CD14-positive monocyte (primary cell): ENCODE measurements at regions not wholly inside any gene's neighbourhood (a gene's known extent, or its start where the extent isn't known, plus 50 kb on each side); places are given as distances from the start of the nearest gene placed in this dataset.

Experiments
- DNase-seq, 3 donors: peaks; one replicate each; pipeline ENCODE4 v3.0.0-alpha.2; 2011 to 2022
- H2AFZ ChIP-seq: 2 replicates; pipeline ENCODE4 v1.6.0; 2012; ENCODE audit warnings: mild to moderate bottlenecking, low read depth, low read length, inconsistent platforms; ENCODE audit not compliant: insufficient read depth, poor library complexity, severe bottlenecking
- H3K27ac ChIP-seq, 2 donors: 1 replicate in 1 of 2; 2 replicates in 1 of 2; pipeline ENCODE4 v1.5.1; 2012 to 2013; ENCODE audit warnings: low read length in 2 of 2, control low read depth in 1 of 2, inconsistent platforms in 1 of 2, low read depth in 1 of 2, mild to moderate bottlenecking in 1 of 2
- H3K27me3 ChIP-seq, 2 donors: one replicate each; pipeline versions ENCODE4 v1.6.0 to v1.6.1; 2011 to 2013; ENCODE audit warnings: low read length in 2 of 2; ENCODE audit not compliant: control insufficient read depth in 2 of 2, insufficient read depth in 2 of 2
- H3K36me3 ChIP-seq, 2 donors: replicated peaks in 1 of 2; 1 replicate in 1 of 2; 2 replicates in 1 of 2; pipeline versions ENCODE4 v1.5.1 to v1.6.1; 2012 to 2013; ENCODE audit warnings: low read length in 2 of 2, control low read depth in 1 of 2, inconsistent platforms in 1 of 2, mild to moderate bottlenecking in 1 of 2; ENCODE audit not compliant: insufficient read depth in 2 of 2, control insufficient read depth in 1 of 2
- H3K4me1 ChIP-seq, 2 donors: 1 replicate in 1 of 2; 2 replicates in 1 of 2; pipeline versions ENCODE4 v1.5.1 to v1.6.1; 2012 to 2013; ENCODE audit warnings: low read length in 2 of 2, control low read depth in 1 of 2, inconsistent platforms in 1 of 2, mild to moderate bottlenecking in 1 of 2, moderate library complexity in 1 of 2; ENCODE audit not compliant: insufficient read depth in 2 of 2, control insufficient read depth in 1 of 2
- H3K4me2 ChIP-seq: replicated peaks from 2 replicates; pipeline ENCODE3; 2012; ENCODE audit warnings: low read length, moderate library complexity, mild to moderate bottlenecking; ENCODE audit not compliant: poor library complexity, severe bottlenecking; ENCODE audit errors: extremely low read depth
- H3K4me3 ChIP-seq, 3 experiments: fragments of 200-600 bp in 1 of 3; sonication (generic) in 1 of 3; replicated peaks in 1 of 3; 1 replicate in 2 of 3; 2 replicates in 1 of 3; pipeline ENCODE4 v1.5.1; 2011 to 2013; ENCODE audit warnings: low read length in 3 of 3, mild to moderate bottlenecking in 3 of 3, control low read depth in 2 of 3, low read depth in 2 of 3, inconsistent platforms in 1 of 3, moderate library complexity in 1 of 3
- H3K79me2 ChIP-seq: 2 replicates; pipeline ENCODE4 v1.6.0; 2012; ENCODE audit warnings: mild to moderate bottlenecking, control low read depth, inconsistent platforms, low read length, moderate library complexity; ENCODE audit not compliant: insufficient read depth
- H3K9ac ChIP-seq: 2 replicates; pipeline ENCODE4 v1.6.0; 2017; ENCODE audit warnings: low read length, mild to moderate bottlenecking; ENCODE audit not compliant: insufficient read depth, poor library complexity, severe bottlenecking
- H3K9me3 ChIP-seq, 2 donors: replicated peaks in 1 of 2; 1 replicate in 1 of 2; 2 replicates in 1 of 2; pipeline versions ENCODE4 v1.5.1 to v1.6.1; 2012 to 2013; ENCODE audit warnings: low read length in 2 of 2, control low read depth in 1 of 2; ENCODE audit not compliant: control insufficient read depth in 1 of 2, insufficient read depth in 1 of 2
- H4K20me1 ChIP-seq: 2 replicates; pipeline ENCODE4 v1.6.0; 2012; ENCODE audit warnings: mild to moderate bottlenecking, low read length, control low read depth, moderate library complexity; ENCODE audit not compliant: insufficient read depth
- H3K27ac Mint-ChIP-seq, 7 donors: one replicate each; pipeline ENCODE4 v1.8.0; 2020; ENCODE audit warnings: mild to moderate bottlenecking in 7 of 7, mixed read lengths in 7 of 7, moderate library complexity in 6 of 7, inconsistent platforms in 2 of 7
- H3K27me3 Mint-ChIP-seq, 3 donors: one replicate each; pipeline ENCODE4 v1.8.0; 2021 to 2022; ENCODE audit warnings: low read depth in 3 of 3, mild to moderate bottlenecking in 3 of 3, mixed read lengths in 3 of 3, moderate library complexity in 3 of 3, inconsistent platforms in 1 of 3
- H3K36me3 Mint-ChIP-seq, 2 donors: one replicate each; pipeline ENCODE4 v1.8.0; 2020; ENCODE audit warnings: mixed read lengths in 2 of 2, inconsistent platforms in 1 of 2, mild to moderate bottlenecking in 1 of 2
- H3K4me1 Mint-ChIP-seq: one replicate; pipeline ENCODE4 v1.8.0; 2020; ENCODE audit warnings: mild to moderate bottlenecking, mixed read lengths
- H3K4me3 Mint-ChIP-seq, 2 donors: one replicate each; pipeline ENCODE4 v1.8.0; 2020; ENCODE audit warnings: mild to moderate bottlenecking in 2 of 2, mixed read lengths in 2 of 2, moderate library complexity in 1 of 2
- H3K9me3 Mint-ChIP-seq, 7 donors: one replicate each; pipeline ENCODE4 v1.8.0; 2020 to 2022; ENCODE audit warnings: mixed read lengths in 7 of 7, mild to moderate bottlenecking in 6 of 7, moderate library complexity in 6 of 7, inconsistent platforms in 2 of 7
- WGBS: methylation state at CpG from one replicate; pipeline ENCODE4 v1.1.5; 2013; ENCODE audit warnings: missing lambda C conversion rate; ENCODE audit not compliant: insufficient coverage; 5-methylcytosine and 5-hydroxymethylcytosine counted together
- intact Hi-C, 2 donors: fragments of 100-400 bp; cut with micrococcal nuclease; formaldehyde crosslinking; loops; one replicate each; pipeline versions ENCODE4 v1.15.0 to v1.15.1; 2023
- TF ChIP-seq, protein P1 (sequence below): fragments of 200-600 bp; IDR thresholded peaks from one replicate; pipeline ENCODE4 v1.8.0; 2022; ENCODE audit warnings: antibody characterized with exemption, mild to moderate bottlenecking

DNA sequence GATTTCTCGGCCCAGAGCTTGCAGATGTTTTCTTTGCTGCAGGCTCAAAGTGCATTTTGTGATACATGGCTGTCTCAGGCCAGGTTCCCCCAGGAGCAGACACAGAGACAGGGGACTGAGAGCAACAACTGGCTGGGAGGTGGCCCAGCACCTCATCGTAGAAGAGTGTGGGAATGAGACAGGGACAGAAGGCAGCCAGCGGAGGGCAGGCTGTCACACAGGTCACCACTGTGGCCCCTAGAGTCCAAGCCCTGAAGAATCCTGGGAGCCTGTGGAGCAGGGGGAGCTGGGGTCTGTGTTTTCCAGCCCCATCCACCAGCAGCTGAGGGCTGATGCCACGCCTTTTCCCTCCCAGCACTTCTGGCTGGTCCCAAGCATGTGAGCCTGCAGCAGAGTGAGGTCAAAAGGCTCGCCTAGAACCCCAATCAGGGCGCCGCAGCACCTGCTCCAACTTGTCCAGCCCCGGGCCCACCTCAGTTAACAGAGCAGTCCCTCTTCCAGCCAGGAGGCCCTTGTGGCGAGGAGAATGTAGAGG is 723.8 kb downstream of the UQCRFS1 start:
- Histone ChIP-seq H3K4me3 (no peak overlapping the region), H3K9me3 (no peaks in the 10 kb centered on the region), H2AFZ (no peak overlapping the region), H3K36me3 (no peaks in the 10 kb centered on the region), H3K4me2 (no peak overlapping the region), H3K27me3 (no peaks in the 10 kb centered on the region), H3K4me1 (peaks cover 28 to 31% of the 10 kb centered on the region in 2 donors), H4K20me1 (no peaks in the 10 kb centered on the region), H3K27ac (no peak overlapping the region), H3K79me2 (no peaks in the 10 kb centered on the region), H3K9ac (peak overlapping the region; percentile 15)
- Mint-ChIP-seq H3K9me3 (no peaks in the 10 kb centered on the region), H3K36me3 (no peaks in the 10 kb centered on the region), H3K27ac (no peak overlapping the region), H3K27me3 (peaks cover 5 to 6% (median 5%) of the 10 kb centered on the region in 3 donors), H3K4me1 (peaks cover 39% of the 10 kb centered on the region), H3K4me3 (no peak overlapping the region)
- intact Hi-C loops: no loop called here
- TF ChIP-seq, protein P1, sequence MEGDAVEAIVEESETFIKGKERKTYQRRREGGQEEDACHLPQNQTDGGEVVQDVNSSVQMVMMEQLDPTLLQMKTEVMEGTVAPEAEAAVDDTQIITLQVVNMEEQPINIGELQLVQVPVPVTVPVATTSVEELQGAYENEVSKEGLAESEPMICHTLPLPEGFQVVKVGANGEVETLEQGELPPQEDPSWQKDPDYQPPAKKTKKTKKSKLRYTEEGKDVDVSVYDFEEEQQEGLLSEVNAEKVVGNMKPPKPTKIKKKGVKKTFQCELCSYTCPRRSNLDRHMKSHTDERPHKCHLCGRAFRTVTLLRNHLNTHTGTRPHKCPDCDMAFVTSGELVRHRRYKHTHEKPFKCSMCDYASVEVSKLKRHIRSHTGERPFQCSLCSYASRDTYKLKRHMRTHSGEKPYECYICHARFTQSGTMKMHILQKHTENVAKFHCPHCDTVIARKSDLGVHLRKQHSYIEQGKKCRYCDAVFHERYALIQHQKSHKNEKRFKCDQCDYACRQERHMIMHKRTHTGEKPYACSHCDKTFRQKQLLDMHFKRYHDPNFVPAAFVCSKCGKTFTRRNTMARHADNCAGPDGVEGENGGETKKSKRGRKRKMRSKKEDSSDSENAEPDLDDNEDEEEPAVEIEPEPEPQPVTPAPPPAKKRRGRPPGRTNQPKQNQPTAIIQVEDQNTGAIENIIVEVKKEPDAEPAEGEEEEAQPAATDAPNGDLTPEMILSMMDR: no peak
- 89% methylated on average over 6 of the region's 9 CpGs for WGBS
- no peak for DNase-seq

DNA sequence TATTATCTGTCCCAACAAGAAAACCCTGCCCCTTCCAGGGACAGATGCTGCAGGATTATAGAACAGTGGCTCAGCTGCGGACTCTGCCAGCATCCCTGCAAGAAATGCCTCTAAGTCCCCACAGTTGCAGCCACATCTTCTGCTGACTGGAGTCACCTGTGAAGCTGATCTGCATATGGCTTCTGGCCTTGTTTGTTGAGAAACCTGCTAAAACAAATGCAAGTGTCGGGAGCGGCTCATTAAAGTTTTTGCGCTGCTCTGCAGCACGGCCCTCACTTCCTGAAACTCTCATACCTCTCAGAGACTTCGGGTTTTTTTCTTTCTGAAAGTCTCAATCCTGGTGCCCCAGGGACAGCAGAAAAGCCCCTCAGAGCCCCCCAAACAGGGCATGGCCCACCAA is 725.0 kb downstream of the UQCRFS1 start:
- no peaks in the 10 kb centered on the region for H3K79me2 ChIP-seq
- no peaks in the 10 kb centered on the region for H3K36me3 ChIP-seq
- H3K4me2 ChIP-seq: no peak overlapping the region
- H3K4me3 Mint-ChIP-seq: no peak overlapping the region
- H3K27ac ChIP-seq: no peak overlapping the region
- H3K4me1 ChIP-seq: peaks cover 28 to 31% of the 10 kb centered on the region in 2 donors
- peaks cover 3 to 6% (median 5%) of the 10 kb centered on the region in 3 donors for H3K27me3 Mint-ChIP-seq
- 71% methylated on average over 6 of the region's 6 CpGs for WGBS
- intact Hi-C loops: no loop called here
- H2AFZ ChIP-seq: no peak overlapping the region
- no peak overlapping the region for H3K4me3 ChIP-seq
- no peaks in the 10 kb centered on the region for H3K36me3 Mint-ChIP-seq
- no peaks in the 10 kb centered on the region for H3K9me3 Mint-ChIP-seq
- TF ChIP-seq, protein P1: no peak
- no peaks in the 10 kb centered on the region for H4K20me1 ChIP-seq
- H3K27me3 ChIP-seq: no peaks in the 10 kb centered on the region
- H3K9me3 ChIP-seq: no peaks in the 10 kb centered on the region
- no peak overlapping the region for H3K9ac ChIP-seq
- peaks cover 47% of the 10 kb centered on the region for H3K4me1 Mint-ChIP-seq
- H3K27ac Mint-ChIP-seq: no peak overlapping the region
- no peak for DNase-seq
